GM12874 (cell line): ENCODE measurements at regions not wholly inside any gene's neighbourhood (a gene's known extent, or its start where the extent isn't known, plus 50 kb on each side); places are given as distances from the start of the nearest gene placed in this dataset.

Experiments used
- CTCF ChIP-seq: IDR thresholded peaks from 2 replicates; pipeline ENCODE4 v1.5.1; 2011; ENCODE audit warnings: low read depth, mild to moderate bottlenecking, control low read depth, low read length, moderate library complexity; ENCODE audit not compliant: insufficient read depth

GRCh38 chr6:90970672-90971071 lies 383.8 kb upstream of the MAP3K7 start:
- no peak for TF ChIP-seq CTCF

- TF ChIP-seq CTCF: no peak
Observed at GRCh38 chr6:90967471-90967870, 380.6 kb upstream of the MAP3K7 start.

GRCh38 chr6:90960324-90960723 lies 373.5 kb upstream of the MAP3K7 start:
- no peak for TF ChIP-seq CTCF

- TF ChIP-seq CTCF: no peak
Observed at GRCh38 chr6:90955246-90955645, 368.4 kb upstream of the MAP3K7 start.

- no peak for TF ChIP-seq CTCF
Observed at GRCh38 chr6:90953405-90954161, 366.7 kb upstream of the MAP3K7 start.

- no peak for TF ChIP-seq CTCF
Observed at GRCh38 chr6:90952176-90952575, 365.3 kb upstream of the MAP3K7 start.

- no peak for TF ChIP-seq CTCF
Observed at GRCh38 chr6:90948540-90948939, 361.7 kb upstream of the MAP3K7 start.
